Fibroblast of peridontal ligament (primary cell): ENCODE measurements at regions not wholly inside any gene's neighbourhood (a gene's known extent, or its start where the extent isn't known, plus 50 kb on each side); places are given as distances from the start of the nearest gene placed in this dataset.

Source experiments
- DNase-seq: peaks from one replicate; pipeline ENCODE4 v3.0.0-alpha.2; 2010; ENCODE audit errors: extremely low read depth

GRCh38 chr5:122719991-122720746 lies 54.7 kb upstream of the SNX2 start:
- DNase-seq: no peak

GRCh38 chr5:122721127-122721526 lies 53.8 kb upstream of the SNX2 start:
- no peak for DNase-seq

GRCh38 chr5:122722341-122722740 lies 52.5 kb upstream of the SNX2 start:
- DNase-seq: no peak

- peak; percentile 98 for DNase-seq
These were observed 51.1 kb upstream of the SNX2 start for GRCh38 chr5:122723606-122724352.
